Stomach (tissue), 8 donors: ENCODE measurements at regions not wholly inside any gene's neighbourhood (a gene's known extent, or its start where the extent isn't known, plus 50 kb on each side); places are given as distances from the start of the nearest gene placed in this dataset.

ENCODE experiments used
- DNase-seq, 2 donors: peaks; one replicate each; pipeline versions ENCODE4 v3.0.0 to v3.0.0-alpha.2; 2013 to 2019
- H3K27ac ChIP-seq, 5 donors: fragments of 200-600 bp in 4 of 5; sonication (generic) in 4 of 5; one replicate each; pipeline ENCODE4 v1.5.1; 2013 to 2019; ENCODE audit warnings: mild to moderate bottlenecking in 1 of 5, moderate library complexity in 1 of 5
- H3K27me3 ChIP-seq, 3 donors: fragments of 200-600 bp; sonication (generic); one replicate each; pipeline ENCODE4 v1.5.1; 2017 to 2019; ENCODE audit warnings: mixed run types in 1 of 3
- H3K36me3 ChIP-seq, 4 donors: fragments of 200-600 bp; sonication (generic); 1 replicate in 3 of 4; 2 replicates in 1 of 4; pipeline ENCODE4 v1.5.1; 2016 to 2019
- H3K4me1 ChIP-seq, 4 donors: fragments of 200-600 bp; sonication (generic); one replicate each; pipeline ENCODE4 v1.5.1; 2016 to 2019
- H3K4me3 ChIP-seq, 4 donors: fragments of 200-600 bp; sonication (generic) in 3 of 4; one replicate each; pipeline ENCODE4 v1.5.1; 2016 to 2019; ENCODE audit warnings: mild to moderate bottlenecking in 1 of 4
- H3K9me3 ChIP-seq, 4 donors: fragments of 200-600 bp; sonication (generic); one replicate each; pipeline ENCODE4 v1.5.1; 2016 to 2019
- EP300 ChIP-seq: sonication (generic); formaldehyde crosslinking; IDR thresholded peaks from one replicate; pipeline ENCODE4 v1.6.1; 2017; ENCODE audit warnings: antibody characterized with exemption
- POLR2A ChIP-seq, 4 donors: fragments of 450-650 bp; IDR thresholded peaks; one replicate each; pipeline ENCODE4 v1.6.1; 2016; ENCODE audit warnings: antibody characterized with exemption in 4 of 4, control low read depth in 2 of 4, mild to moderate bottlenecking in 1 of 4, moderate library complexity in 1 of 4
- POLR2AphosphoS5 ChIP-seq, 3 donors: sonication (generic); formaldehyde crosslinking; IDR thresholded peaks; one replicate each; pipeline ENCODE4 v1.6.1; 2016; ENCODE audit warnings: antibody characterized with exemption in 3 of 3
- WGBS, 5 donors: extraction: QIAGEN DNeasy Blood & Tissue Kit in 3 of 5; methylation state at CpG; one replicate each; pipeline versions ENCODE4 v1.1.5 to v1.1.7; 2013 to 2018; 5-methylcytosine and 5-hydroxymethylcytosine counted together
- intact Hi-C: fragments of 100-400 bp; cut with DNase I; formaldehyde crosslinking; loops from one replicate; pipeline ENCODE4 v1.15.1; 2023; ENCODE audit warnings: low total_unique reads
- TF ChIP-seq, protein P1 (sequence below), 7 experiments: fragments of 450-650 bp in 4 of 7; fragments of 200-600 bp in 3 of 7; sonication (generic) in 3 of 7; IDR thresholded peaks; one replicate each; pipeline ENCODE4 v1.5.1; 2016 to 2019; ENCODE audit warnings: antibody characterized with exemption in 7 of 7, control low read depth in 2 of 7, mild to moderate bottlenecking in 1 of 7
- donor health status: healthy with polysubstance abuse.
- donor health status: Bipolar disorder and iron deficiency.
- donor health status: healthy.

DNA sequence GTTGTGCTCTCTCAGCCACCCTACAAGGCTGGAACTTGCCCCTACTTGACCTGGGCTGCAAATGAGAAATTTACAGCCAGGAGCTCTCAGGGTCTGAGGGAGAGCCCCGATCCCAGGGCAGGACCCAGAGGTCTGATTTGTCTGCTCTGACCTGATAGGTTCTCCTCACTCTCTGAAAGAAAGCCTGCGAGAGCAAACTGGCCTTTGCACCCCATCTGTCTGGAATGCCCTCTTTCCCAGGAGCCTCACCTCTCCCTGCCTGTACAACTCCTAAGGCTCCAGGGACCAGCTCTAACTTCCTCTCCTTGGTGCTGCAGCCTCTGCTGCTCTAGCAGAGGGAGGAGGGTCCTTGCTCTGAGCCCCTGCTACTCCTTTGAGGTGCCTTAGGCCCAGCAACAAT, 137.8 kb downstream of the UQCRFS1 start:
- WGBS, 5 donors, result 53 to 78% (median 73%) methylated on average over 2 of the region's 2 CpGs
- TF ChIP-seq EP300 (no peak), POLR2A (IDR thresholded peaks at IDR 0.05) (no peak), POLR2AphosphoS5 (IDR thresholded peaks at IDR 0.05) (no peak)
- TF ChIP-seq, protein P1, sequence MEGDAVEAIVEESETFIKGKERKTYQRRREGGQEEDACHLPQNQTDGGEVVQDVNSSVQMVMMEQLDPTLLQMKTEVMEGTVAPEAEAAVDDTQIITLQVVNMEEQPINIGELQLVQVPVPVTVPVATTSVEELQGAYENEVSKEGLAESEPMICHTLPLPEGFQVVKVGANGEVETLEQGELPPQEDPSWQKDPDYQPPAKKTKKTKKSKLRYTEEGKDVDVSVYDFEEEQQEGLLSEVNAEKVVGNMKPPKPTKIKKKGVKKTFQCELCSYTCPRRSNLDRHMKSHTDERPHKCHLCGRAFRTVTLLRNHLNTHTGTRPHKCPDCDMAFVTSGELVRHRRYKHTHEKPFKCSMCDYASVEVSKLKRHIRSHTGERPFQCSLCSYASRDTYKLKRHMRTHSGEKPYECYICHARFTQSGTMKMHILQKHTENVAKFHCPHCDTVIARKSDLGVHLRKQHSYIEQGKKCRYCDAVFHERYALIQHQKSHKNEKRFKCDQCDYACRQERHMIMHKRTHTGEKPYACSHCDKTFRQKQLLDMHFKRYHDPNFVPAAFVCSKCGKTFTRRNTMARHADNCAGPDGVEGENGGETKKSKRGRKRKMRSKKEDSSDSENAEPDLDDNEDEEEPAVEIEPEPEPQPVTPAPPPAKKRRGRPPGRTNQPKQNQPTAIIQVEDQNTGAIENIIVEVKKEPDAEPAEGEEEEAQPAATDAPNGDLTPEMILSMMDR (IDR thresholded peaks at IDR 0.05), result no peak

DNA sequence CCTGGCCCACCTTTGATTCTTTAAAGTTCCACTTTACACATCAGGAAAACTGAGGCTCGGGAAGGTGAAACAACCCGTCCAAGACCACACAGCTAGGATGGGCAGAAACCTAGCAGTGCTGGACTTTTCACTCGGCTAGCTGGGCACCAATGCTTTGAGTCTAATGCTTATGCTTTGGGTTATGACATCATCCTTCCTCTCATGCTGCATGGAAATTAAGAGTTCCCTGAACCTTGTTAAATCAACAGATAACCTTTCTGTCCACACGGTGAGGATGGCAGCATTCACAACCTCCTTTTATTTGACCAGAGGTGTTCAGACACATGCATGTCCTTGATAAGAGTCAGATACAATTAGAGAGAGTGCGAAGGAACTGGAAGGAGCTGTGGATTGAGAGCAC, 138.4 kb downstream of the UQCRFS1 start:
- no peaks in the 10 kb centered on the region for H3K4me1 ChIP-seq
- 80 to 86% (median 84%) methylated on average over 5 of the region's 5 CpGs for WGBS, 5 donors
- no peak overlapping the region for H3K27ac ChIP-seq
- H3K36me3 ChIP-seq, result no peaks in the 10 kb centered on the region
- H3K4me3 ChIP-seq, result no peak overlapping the region
- H3K9me3 ChIP-seq, result no peaks in the 10 kb centered on the region
- TF ChIP-seq, protein P1 (IDR thresholded peaks at IDR 0.05), result no peak
- no peak for TF ChIP-seq EP300
- TF ChIP-seq POLR2AphosphoS5 (IDR thresholded peaks at IDR 0.05), result no peak
- no peak for TF ChIP-seq POLR2A (IDR thresholded peaks at IDR 0.05)
- peaks cover 0 to 6% (median 0%) of the 10 kb centered on the region in 3 donors for H3K27me3 ChIP-seq
- no peak for DNase-seq
- intact Hi-C loops, result no loop called here

More for the DNA sequence above, 137.8 kb downstream of the UQCRFS1 start:
- intact Hi-C loops, result no loop called here
- Histone ChIP-seq H3K9me3 (no peaks in the 10 kb centered on the region), H3K27me3 (peaks cover 0 to 12% (median 0%) of the 10 kb centered on the region in 3 donors), H3K27ac (no peak overlapping the region), H3K36me3 (no peaks in the 10 kb centered on the region), H3K4me3 (no peak overlapping the region), H3K4me1 (no peaks in the 10 kb centered on the region)
- no peak for DNase-seq

DNA sequence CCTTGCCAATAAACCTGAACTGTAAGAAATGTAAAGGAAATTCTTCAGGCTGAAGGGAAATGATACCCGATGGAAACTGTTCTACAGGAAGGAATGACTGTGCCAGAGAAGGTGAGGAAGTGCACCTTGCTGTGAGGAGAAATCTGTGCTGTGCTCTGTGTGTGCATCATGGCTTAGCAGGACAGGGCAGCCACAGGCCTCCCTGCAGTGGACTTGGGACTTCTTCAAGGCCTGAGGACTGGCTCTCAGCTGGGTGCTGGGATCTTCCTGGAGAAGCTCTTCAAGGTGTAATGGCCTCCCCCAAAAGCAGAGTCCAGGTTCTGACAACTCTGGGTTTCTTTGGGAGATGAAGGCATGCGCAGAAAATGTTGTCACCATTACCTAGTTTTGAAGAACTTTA, 145.1 kb downstream of the UQCRFS1 start:
- Histone ChIP-seq H3K36me3 (no peaks in the 10 kb centered on the region), H3K9me3 (peaks cover 0 to 8% (median 3%) of the 10 kb centered on the region in 4 donors), H3K27ac (no peak overlapping the region), H3K27me3 (peaks cover 0 to 4% (median 0%) of the 10 kb centered on the region in 3 donors), H3K4me3 (no peak overlapping the region), H3K4me1 (no peaks in the 10 kb centered on the region)
- 80 to 92% (median 89%) methylated on average over 2 of the region's 2 CpGs for WGBS, 5 donors
- DNase-seq, result no peak
- intact Hi-C loops, result no loop called here
- TF ChIP-seq EP300, result no peak
- TF ChIP-seq POLR2A (IDR thresholded peaks at IDR 0.05), result no peak
- no peak for TF ChIP-seq POLR2AphosphoS5 (IDR thresholded peaks at IDR 0.05)
- TF ChIP-seq, protein P1 (IDR thresholded peaks at IDR 0.05), result no peak

DNA sequence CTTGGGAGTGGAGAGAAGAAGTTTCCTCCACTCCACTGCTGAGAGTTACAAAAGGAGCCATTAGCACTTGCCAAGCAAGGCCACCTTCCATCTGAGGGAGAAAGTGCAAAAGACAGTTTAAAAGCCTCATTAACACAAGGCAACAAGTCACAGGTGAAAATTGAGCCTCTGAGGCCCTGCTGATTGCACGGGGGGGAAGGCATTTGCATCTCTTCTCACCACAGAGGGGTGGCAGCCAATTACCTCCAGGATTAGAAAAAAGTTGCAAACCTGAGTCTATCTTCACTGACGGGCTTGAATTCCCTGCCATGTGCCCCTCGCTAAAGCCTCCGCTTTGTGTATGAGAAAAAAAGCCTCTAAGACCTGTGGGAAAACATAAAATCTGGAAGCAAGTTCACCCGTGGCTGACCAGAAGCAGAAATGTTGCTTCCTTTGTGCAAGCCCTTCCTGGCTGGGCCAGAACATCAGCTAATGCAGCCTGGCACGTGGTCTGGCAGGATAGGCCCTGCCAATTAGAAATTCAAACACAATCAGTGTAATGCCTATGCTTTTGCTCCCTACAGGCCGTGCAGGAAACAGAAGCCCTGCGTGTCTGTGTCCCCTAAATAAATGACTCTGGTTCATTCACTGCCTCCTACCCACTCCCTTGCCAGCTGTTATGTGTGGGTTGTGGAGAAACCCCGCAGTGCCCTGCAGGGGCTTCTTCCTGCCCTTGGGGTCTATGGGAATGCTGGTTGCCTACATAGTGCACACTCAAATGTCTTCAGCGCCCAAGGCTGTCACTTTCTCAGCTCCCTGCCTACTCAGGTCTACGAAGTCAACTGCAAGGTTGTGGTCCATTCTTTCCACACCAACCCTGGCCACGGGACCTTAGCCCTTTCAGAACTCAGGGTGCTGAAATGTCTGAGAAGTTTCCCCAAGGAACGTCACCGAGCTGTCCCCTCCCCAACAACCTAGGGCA, 150.2 kb downstream of the UQCRFS1 start:
- H3K27me3 ChIP-seq, result peaks cover 0 to 4% (median 0%) of the 10 kb centered on the region in 3 donors
- no peak overlapping the region for H3K4me3 ChIP-seq
- peak in 1 of 2 donors; percentile 37 for DNase-seq
- no peak for TF ChIP-seq EP300
- TF ChIP-seq POLR2A (IDR thresholded peaks at IDR 0.05), result no peak
- TF ChIP-seq, protein P1 (IDR thresholded peaks at IDR 0.05), result no peak
- no peak for TF ChIP-seq POLR2AphosphoS5 (IDR thresholded peaks at IDR 0.05)
- WGBS, 5 donors, result 24 to 47% (median 37%) methylated on average over 12 to 14 of the region's 14 CpGs
- intact Hi-C loops, result no loop called here
- no peaks in the 10 kb centered on the region for H3K36me3 ChIP-seq
- H3K9me3 ChIP-seq, result peaks cover 0 to 6% (median 1%) of the 10 kb centered on the region in 4 donors
- no peak overlapping the region for H3K27ac ChIP-seq
- no peaks in the 10 kb centered on the region for H3K4me1 ChIP-seq
